Thymus (tissue), 11 donors: ENCODE measurements at regions not wholly inside any gene's neighbourhood (a gene's known extent, or its start where the extent isn't known, plus 50 kb on each side); places are given as distances from the start of the nearest gene placed in this dataset.

Source experiments
- DNase-seq, 9 donors: peaks; one replicate each; pipeline ENCODE4 v3.0.0-alpha.2; 2013; ENCODE audit warnings: low spot score in 9 of 9, low read depth in 6 of 9, missing footprints in 1 of 9
- H3K27ac ChIP-seq, 2 donors: one replicate each; pipeline ENCODE4 v1.5.1; 2013; ENCODE audit warnings: control low read depth in 1 of 2, low read depth in 1 of 2, low read length in 1 of 2, mild to moderate bottlenecking in 1 of 2, moderate library complexity in 1 of 2
- H3K27me3 ChIP-seq, 2 donors: one replicate each; pipeline ENCODE4 v1.5.1; 2013; ENCODE audit warnings: low read length in 1 of 2; ENCODE audit not compliant: control insufficient read depth in 2 of 2, insufficient read depth in 1 of 2
- H3K36me3 ChIP-seq, 2 donors: one replicate each; pipeline ENCODE4 v1.5.1; 2013; ENCODE audit warnings: low read length in 1 of 2, mild to moderate bottlenecking in 1 of 2, moderate library complexity in 1 of 2; ENCODE audit not compliant: control insufficient read depth in 2 of 2, insufficient read depth in 2 of 2
- H3K4me1 ChIP-seq, 2 donors: one replicate each; pipeline ENCODE4 v1.5.1; 2013; ENCODE audit warnings: low read length in 2 of 2; ENCODE audit not compliant: control insufficient read depth in 2 of 2, insufficient read depth in 2 of 2
- H3K4me3 ChIP-seq, 2 donors: one replicate each; pipeline ENCODE4 v1.5.1; 2013; ENCODE audit warnings: low read length in 2 of 2, control low read depth in 1 of 2, mild to moderate bottlenecking in 1 of 2
- H3K9me3 ChIP-seq, 2 donors: one replicate each; pipeline ENCODE4 v1.5.1; 2013; ENCODE audit warnings: low read length in 1 of 2, mild to moderate bottlenecking in 1 of 2; ENCODE audit not compliant: control insufficient read depth in 2 of 2, insufficient read depth in 1 of 2
- WGBS: extraction: QIAGEN DNeasy Blood & Tissue Kit; methylation state at CpG from one replicate; pipeline ENCODE4 v1.1.7; 2013; 5-methylcytosine and 5-hydroxymethylcytosine counted together
- donor health status: healthy.

GRCh38 chr16:6558126-6558525 lies 774.5 kb upstream of the RBFOX1 start:
- H3K27me3 ChIP-seq, result no peaks in the 10 kb centered on the region
- H3K9me3 ChIP-seq, result no peaks in the 10 kb centered on the region
- DNase-seq, result no peak
- H3K27ac ChIP-seq, result no peak overlapping the region
- H3K36me3 ChIP-seq, result no peaks in the 10 kb centered on the region
- 18% methylated on average over 8 of the region's 8 CpGs for WGBS
- no peak overlapping the region for H3K4me3 ChIP-seq
- no peaks in the 10 kb centered on the region for H3K4me1 ChIP-seq

GRCh38 chr16:6557353-6558023 lies 775.2 kb upstream of the RBFOX1 start:
- no peak overlapping the region for H3K4me3 ChIP-seq
- no peaks in the 10 kb centered on the region for H3K27me3 ChIP-seq
- no peak overlapping the region for H3K27ac ChIP-seq
- no peaks in the 10 kb centered on the region for H3K4me1 ChIP-seq
- 67% methylated on average over 11 of the region's 11 CpGs for WGBS
- H3K9me3 ChIP-seq, result no peaks in the 10 kb centered on the region
- no peaks in the 10 kb centered on the region for H3K36me3 ChIP-seq
- no peak for DNase-seq

- DNase-seq, result no peak
- no peak overlapping the region for H3K4me3 ChIP-seq
- H3K36me3 ChIP-seq, result no peaks in the 10 kb centered on the region
- H3K27me3 ChIP-seq, result no peaks in the 10 kb centered on the region
- no peaks in the 10 kb centered on the region for H3K9me3 ChIP-seq
- 87% methylated on average over 1 of the region's 1 CpG for WGBS
- H3K27ac ChIP-seq, result no peak overlapping the region
- no peaks in the 10 kb centered on the region for H3K4me1 ChIP-seq
Observed at GRCh38 chr16:6549415-6549814, 783.2 kb upstream of the RBFOX1 start.

GRCh38 chr16:6548507-6548906 lies 784.1 kb upstream of the RBFOX1 start:
- Histone ChIP-seq H3K9me3 (no peaks in the 10 kb centered on the region), H3K4me1 (no peaks in the 10 kb centered on the region), H3K27me3 (no peaks in the 10 kb centered on the region), H3K27ac (no peak overlapping the region), H3K4me3 (no peak overlapping the region), H3K36me3 (no peaks in the 10 kb centered on the region)
- WGBS, result 93% methylated on average over 11 of the region's 11 CpGs
- no peak for DNase-seq

GRCh38 chr16:6547131-6547530 lies 785.5 kb upstream of the RBFOX1 start:
- no peaks in the 10 kb centered on the region for H3K27me3 ChIP-seq
- no peak for DNase-seq
- H3K9me3 ChIP-seq, result no peaks in the 10 kb centered on the region
- H3K27ac ChIP-seq, result no peak overlapping the region
- 60% methylated on average over 3 of the region's 3 CpGs for WGBS
- no peak overlapping the region for H3K4me3 ChIP-seq
- H3K4me1 ChIP-seq, result no peaks in the 10 kb centered on the region
- no peaks in the 10 kb centered on the region for H3K36me3 ChIP-seq

GRCh38 chr16:6545329-6545728 lies 787.3 kb upstream of the RBFOX1 start:
- Histone ChIP-seq H3K4me1 (no peaks in the 10 kb centered on the region), H3K9me3 (no peaks in the 10 kb centered on the region), H3K27me3 (no peaks in the 10 kb centered on the region), H3K27ac (no peak overlapping the region), H3K4me3 (no peak overlapping the region), H3K36me3 (no peaks in the 10 kb centered on the region)
- WGBS, result 89% methylated on average over 7 of the region's 7 CpGs
- no peak for DNase-seq

GRCh38 chr16:6541267-6541666 lies 791.4 kb upstream of the RBFOX1 start:
- no peak overlapping the region for H3K27ac ChIP-seq
- no peaks in the 10 kb centered on the region for H3K4me1 ChIP-seq
- no peaks in the 10 kb centered on the region for H3K36me3 ChIP-seq
- H3K27me3 ChIP-seq, result no peaks in the 10 kb centered on the region
- no peak overlapping the region for H3K4me3 ChIP-seq
- WGBS, result 88% methylated on average over 3 of the region's 3 CpGs
- DNase-seq, result no peak
- no peaks in the 10 kb centered on the region for H3K9me3 ChIP-seq

- Histone ChIP-seq H3K27ac (no peak overlapping the region), H3K27me3 (no peaks in the 10 kb centered on the region), H3K9me3 (no peaks in the 10 kb centered on the region), H3K4me1 (no peaks in the 10 kb centered on the region), H3K4me3 (no peak overlapping the region), H3K36me3 (no peaks in the 10 kb centered on the region)
- 82% methylated on average over 2 of the region's 2 CpGs for WGBS
- no peak for DNase-seq
Observed at GRCh38 chr16:6536411-6536810, 796.2 kb upstream of the RBFOX1 start.

- DNase-seq, result no peak
- no peaks in the 10 kb centered on the region for H3K9me3 ChIP-seq
- H3K27me3 ChIP-seq, result no peaks in the 10 kb centered on the region
- H3K4me1 ChIP-seq, result no peaks in the 10 kb centered on the region
- no peak overlapping the region for H3K4me3 ChIP-seq
- no peak overlapping the region for H3K27ac ChIP-seq
- no peaks in the 10 kb centered on the region for H3K36me3 ChIP-seq
- 80% methylated on average over 3 of the region's 3 CpGs for WGBS
Observed at GRCh38 chr16:6531067-6531466, 801.6 kb upstream of the RBFOX1 start.

- Histone ChIP-seq H3K4me3 (no peak overlapping the region), H3K27me3 (no peaks in the 10 kb centered on the region), H3K9me3 (no peaks in the 10 kb centered on the region), H3K36me3 (no peaks in the 10 kb centered on the region), H3K4me1 (no peaks in the 10 kb centered on the region), H3K27ac (no peak overlapping the region)
- no peak for DNase-seq
- 89% methylated on average over 2 of the region's 2 CpGs for WGBS
Observed at GRCh38 chr16:6528217-6528616, 804.4 kb upstream of the RBFOX1 start.
